H9 (cell line): ENCODE measurements at regions not wholly inside any gene's neighbourhood (a gene's known extent, or its start where the extent isn't known, plus 50 kb on each side); places are given as distances from the start of the nearest gene placed in this dataset.

Experiments
- DNase-seq: peaks from one replicate; pipeline ENCODE4 v3.0.0-alpha.2; 2017
- H2AFZ ChIP-seq: one replicate; pipeline ENCODE4 v1.6.1; 2013; ENCODE audit warnings: mild to moderate bottlenecking, low read length, control low read depth, moderate library complexity
- H2AK5ac ChIP-seq: 2 replicates; pipeline ENCODE4 v1.6.1; 2013; ENCODE audit warnings: low read length, control low read depth, mixed read lengths; ENCODE audit not compliant: insufficient read length
- H2BK120ac ChIP-seq: one replicate; pipeline ENCODE4 v1.6.1; 2013; ENCODE audit warnings: low read depth, mild to moderate bottlenecking, low read length, control low read depth, inconsistent platforms; ENCODE audit not compliant: poor library complexity, severe bottlenecking
- H2BK12ac ChIP-seq: 2 replicates; pipeline ENCODE4 v1.6.1; 2013; ENCODE audit warnings: low read length, control low read depth, mixed read lengths, low read depth; ENCODE audit not compliant: insufficient read length
- H2BK15ac ChIP-seq: 2 replicates; pipeline ENCODE4 v1.6.1; 2013; ENCODE audit warnings: low read depth, low read length, control low read depth
- H2BK20ac ChIP-seq: one replicate; pipeline ENCODE4 v1.6.1; 2013; ENCODE audit warnings: low read depth, mild to moderate bottlenecking, low read length, control low read depth, inconsistent platforms; ENCODE audit not compliant: poor library complexity, severe bottlenecking
- H2BK5ac ChIP-seq: 2 replicates; pipeline ENCODE4 v1.6.1; 2013; ENCODE audit warnings: low read length, control low read depth, mixed read lengths; ENCODE audit not compliant: insufficient read length
- H3K14ac ChIP-seq: 2 replicates; pipeline ENCODE4 v1.6.1; 2013; ENCODE audit warnings: low read length, control low read depth; ENCODE audit not compliant: insufficient read depth
- H3K18ac ChIP-seq: 2 replicates; pipeline ENCODE4 v1.6.1; 2013; ENCODE audit warnings: low read depth, mild to moderate bottlenecking, mixed read lengths, low read length, control low read depth; ENCODE audit not compliant: insufficient read length
- H3K23ac ChIP-seq: 2 replicates; pipeline ENCODE4 v1.6.1; 2013; ENCODE audit warnings: low read length, control low read depth, mixed read lengths, low read depth; ENCODE audit not compliant: insufficient read length
- H3K23me2 ChIP-seq: 2 replicates; pipeline ENCODE4 v1.6.1; 2013; ENCODE audit warnings: low read depth, mild to moderate bottlenecking, mixed read lengths, low read length, control low read depth; ENCODE audit not compliant: insufficient read length, poor library complexity, severe bottlenecking
- H3K27ac ChIP-seq: 2 replicates; pipeline ENCODE4 v1.5.1; 2013; ENCODE audit warnings: low read length, control low read depth, mixed read lengths, low read depth; ENCODE audit not compliant: insufficient read length
- H3K27me3 ChIP-seq: 2 replicates; pipeline ENCODE4 v1.6.1; 2013; ENCODE audit warnings: low read length, control low read depth, inconsistent platforms; ENCODE audit not compliant: insufficient read depth
- H3K4ac ChIP-seq: 2 replicates; pipeline ENCODE4 v1.6.1; 2013; ENCODE audit warnings: low read depth, mild to moderate bottlenecking, control low read depth, inconsistent platforms, low read length, moderate library complexity
- H3K4me1 ChIP-seq: 2 replicates; pipeline ENCODE4 v1.6.1; 2013; ENCODE audit warnings: low read length, control low read depth, inconsistent platforms; ENCODE audit not compliant: insufficient read depth
- H3K4me2 ChIP-seq: 2 replicates; pipeline ENCODE4 v1.6.1; 2013; ENCODE audit warnings: low read length, control low read depth, mixed read lengths; ENCODE audit not compliant: insufficient read length, insufficient read depth
- H3K56ac ChIP-seq: 2 replicates; pipeline ENCODE4 v1.6.1; 2013; ENCODE audit warnings: low read depth, mild to moderate bottlenecking, mixed read lengths, low read length, control low read depth; ENCODE audit not compliant: insufficient read length
- H3K79me1 ChIP-seq: 2 replicates; pipeline ENCODE4 v1.6.1; 2013; ENCODE audit warnings: low read depth, mild to moderate bottlenecking, moderate library complexity, low read length, control low read depth, inconsistent platforms; ENCODE audit not compliant: insufficient read depth, poor library complexity, severe bottlenecking
- H3K79me2 ChIP-seq: 2 replicates; pipeline ENCODE4 v1.6.1; 2013; ENCODE audit warnings: low read length, control low read depth, inconsistent platforms; ENCODE audit not compliant: insufficient read depth
- H3K9ac ChIP-seq: 2 replicates; pipeline ENCODE4 v1.6.1; 2013; ENCODE audit warnings: low read length, control low read depth, mixed read lengths; ENCODE audit not compliant: insufficient read length; ENCODE audit errors: extremely low read depth
- H3K9me3 ChIP-seq: one replicate; pipeline ENCODE4 v1.6.1; 2013; ENCODE audit warnings: low read depth, low read length, inconsistent platforms; ENCODE audit not compliant: control insufficient read depth
- H3T11ph ChIP-seq: one replicate; pipeline ENCODE4 v1.6.1; 2013; ENCODE audit warnings: mild to moderate bottlenecking, low read length, control low read depth, inconsistent platforms
- H4K20me1 ChIP-seq: one replicate; pipeline ENCODE4 v1.6.1; 2013; ENCODE audit not compliant: control insufficient read depth, insufficient read length, insufficient read depth
- H4K5ac ChIP-seq: 2 replicates; pipeline ENCODE4 v1.6.1; 2013; ENCODE audit warnings: low read depth, mild to moderate bottlenecking, mixed read lengths, low read length, control low read depth; ENCODE audit not compliant: insufficient read length
- H4K8ac ChIP-seq: replicated peaks from 2 replicates; pipeline ENCODE4 v1.6.1; 2013; ENCODE audit warnings: low read length, control low read depth, mixed read lengths, low read depth; ENCODE audit not compliant: insufficient read length
- H4K91ac ChIP-seq: 2 replicates; pipeline ENCODE4 v1.6.1; 2013; ENCODE audit warnings: low read depth, mild to moderate bottlenecking, moderate library complexity, mixed read lengths, low read length, control low read depth; ENCODE audit not compliant: insufficient read length
- H3K27ac Mint-ChIP-seq, 3 experiments: 2 replicates in 2 of 3; 3 replicates in 1 of 3; pipeline ENCODE4 v1.8.0; 2020 to 2021; ENCODE audit warnings: mixed read lengths in 3 of 3, mild to moderate bottlenecking in 1 of 3, moderate library complexity in 1 of 3
- H3K27me3 Mint-ChIP-seq: 2 replicates; pipeline ENCODE4 v1.8.0; 2021; ENCODE audit warnings: low read depth, mild to moderate bottlenecking, moderate library complexity, mixed read lengths
- H3K36me3 Mint-ChIP-seq, 3 experiments: 2 replicates in 2 of 3; 3 replicates in 1 of 3; pipeline ENCODE4 v1.8.0; 2020 to 2021; ENCODE audit warnings: low read depth in 3 of 3, mixed read lengths in 3 of 3; ENCODE audit not compliant: insufficient read depth in 1 of 3
- H3K4me1 Mint-ChIP-seq, 2 experiments: 2 replicates each; pipeline ENCODE4 v1.8.0; 2020; ENCODE audit warnings: mixed read lengths in 2 of 2
- H3K4me3 Mint-ChIP-seq, 2 experiments: 2 replicates in 1 of 2; 3 replicates in 1 of 2; pipeline ENCODE4 v1.8.0; 2020 to 2021; ENCODE audit warnings: mild to moderate bottlenecking in 2 of 2, mixed read lengths in 2 of 2, moderate library complexity in 1 of 2
- H3K9me3 Mint-ChIP-seq, 2 experiments: 2 replicates in 1 of 2; 3 replicates in 1 of 2; pipeline ENCODE4 v1.8.0; 2020; ENCODE audit warnings: mild to moderate bottlenecking in 2 of 2, mixed read lengths in 2 of 2, moderate library complexity in 1 of 2
- CTCF ChIP-seq: fragments of 200-600 bp; sonication (generic); conservative IDR thresholded peaks from 3 replicates; pipeline ENCODE4 v1.8.0; 2021; ENCODE audit warnings: antibody characterized with exemption, mild to moderate bottlenecking
- WGBS: extraction: QIAGEN DNeasy Blood & Tissue Kit; methylation state at CpG from one replicate; pipeline ENCODE4 v1.1.7; 2013; ENCODE audit warnings: missing lambda C conversion rate, low lambda C conversion rate, mixed read lengths; ENCODE audit not compliant: insufficient read length; ENCODE audit errors: extremely low coverage; 5-methylcytosine and 5-hydroxymethylcytosine counted together

GRCh38 chr19:31408460-31409124, 59.4 kb upstream of the TSHZ3 start:
- Mint-ChIP-seq H3K36me3 (peaks cover 0 to 3% (median 3%) of the 10 kb centered on the region in 3 experiments; a peak in 3 of 7 replicates), H3K4me1 (peaks cover 13 to 18% of the 10 kb centered on the region in 2 experiments), H3K27ac (peak overlapping the region in 1 of 3 experiments; percentile 79; a peak in 1 of 7 replicates), H3K9me3 (no peaks in the 10 kb centered on the region), H3K27me3 (no peaks in the 10 kb centered on the region), H3K4me3 (no peak overlapping the region)
- no peaks in the 10 kb centered on the region for H4K20me1 ChIP-seq
- no peak overlapping the region for H2BK12ac ChIP-seq
- H4K5ac ChIP-seq: no peak overlapping the region
- DNase-seq: no peak
- no peak overlapping the region for H2BK20ac ChIP-seq
- no peak overlapping the region for H2AFZ ChIP-seq
- no peak overlapping the region for H2BK5ac ChIP-seq
- H3K9ac ChIP-seq: no peak overlapping the region
- H2BK120ac ChIP-seq: no peak overlapping the region
- H3K56ac ChIP-seq: no peak overlapping the region
- no peak overlapping the region for H3K23ac ChIP-seq
- no peak overlapping the region for H3K27ac ChIP-seq
- H2AK5ac ChIP-seq: no peak overlapping the region
- no peak overlapping the region for H4K8ac ChIP-seq
- H3K4me1 ChIP-seq: peaks cover 9% of the 10 kb centered on the region
- H3K4me2 ChIP-seq: no peak overlapping the region
- H3K27me3 ChIP-seq: no peaks in the 10 kb centered on the region
- no peak overlapping the region for H3T11ph ChIP-seq
- TF ChIP-seq CTCF: no peak
- H3K23me2 ChIP-seq: no peaks in the 10 kb centered on the region
- no peak overlapping the region for H3K4ac ChIP-seq
- H3K9me3 ChIP-seq: no peaks in the 10 kb centered on the region
- no peak overlapping the region for H3K18ac ChIP-seq
- H3K79me1 ChIP-seq: no peaks in the 10 kb centered on the region
- no peak overlapping the region for H2BK15ac ChIP-seq
- no peak overlapping the region for H3K14ac ChIP-seq
- no peak overlapping the region for H4K91ac ChIP-seq
- no peaks in the 10 kb centered on the region for H3K79me2 ChIP-seq
- no CpG with 5 or more reads among the region's 3 CpGs for WGBS
